HepG2 (cell line): ENCODE measurements at regions not wholly inside any gene's neighbourhood (a gene's known extent, or its start where the extent isn't known, plus 50 kb on each side); places are given as distances from the start of the nearest gene placed in this dataset.

Experiments
- FOXA3 ChIP-seq: IDR thresholded peaks from 2 replicates; pipeline ENCODE4 v1.6.1; 2016; ENCODE audit warnings: missing genetic modification reagents, missing compliant biosample characterization
- KDM6A ChIP-seq: IDR thresholded peaks from 2 replicates; pipeline ENCODE4 v1.6.1; 2016; ENCODE audit warnings: low read depth
- KLF16 ChIP-seq, 2 experiments: sonication (generic) in 1 of 2; formaldehyde crosslinking in 1 of 2; IDR thresholded peaks; 2 replicates each; pipeline versions ENCODE4 v1.6.1 to v1.8.0; 2016 to 2023; ENCODE audit warnings: missing genetic modification reagents in 2 of 2, missing compliant biosample characterization in 1 of 2
- KLF6 ChIP-seq: IDR thresholded peaks from 2 replicates; pipeline ENCODE4 v1.8.0; 2016; ENCODE audit warnings: missing biosample characterization, missing genetic modification reagents
- KMT2B ChIP-seq: IDR thresholded peaks from 2 replicates; pipeline ENCODE4 v1.6.1; 2016; ENCODE audit warnings: missing genetic modification reagents, missing compliant biosample characterization
- MAF1 ChIP-seq: sonication (generic); formaldehyde crosslinking; IDR thresholded peaks from 2 replicates; pipeline ENCODE4 v1.5.0; 2020; ENCODE audit warnings: missing genetic modification reagents, borderline replicate concordance
- MEIS1 ChIP-seq: sonication (generic); formaldehyde crosslinking; IDR thresholded peaks from 2 replicates; pipeline ENCODE4 v1.9.0; 2021; ENCODE audit warnings: mild to moderate bottlenecking, missing genetic modification reagents, moderate library complexity, borderline replicate concordance
- NFKB2 ChIP-seq: sonication (generic); formaldehyde crosslinking; IDR thresholded peaks from 2 replicates; pipeline ENCODE4 v1.4.0; 2020; ENCODE audit warnings: missing genetic modification reagents, borderline replicate concordance
- RAD51 ChIP-seq: fragments of 450-650 bp; IDR thresholded peaks from 2 replicates; pipeline ENCODE4 v1.6.1; 2016; ENCODE audit warnings: borderline replicate concordance
- SETDB1 ChIP-seq: sonication (generic); formaldehyde crosslinking; IDR thresholded peaks from 2 replicates; pipeline ENCODE4 v1.5.1; 2020; ENCODE audit warnings: missing genetic modification reagents, mild to moderate bottlenecking, borderline replicate concordance
- ZMYM3 ChIP-seq: sonication (generic); formaldehyde crosslinking; IDR thresholded peaks from 2 replicates; pipeline ENCODE4 v1.5.1; 2020; ENCODE audit warnings: mild to moderate bottlenecking, missing genetic modification reagents
- ZNF121 ChIP-seq: sonication (generic); formaldehyde crosslinking; IDR thresholded peaks from 2 replicates; pipeline ENCODE4 v1.5.0; 2020; ENCODE audit warnings: mild to moderate bottlenecking, missing genetic modification reagents
- ZNF607 ChIP-seq: sonication (generic); formaldehyde crosslinking; IDR thresholded peaks from 2 replicates; pipeline ENCODE4 v1.5.1; 2020; ENCODE audit warnings: missing genetic modification reagents, mild to moderate bottlenecking, borderline replicate concordance
- ZNF841 ChIP-seq: sonication (generic); formaldehyde crosslinking; IDR thresholded peaks from 2 replicates; pipeline ENCODE4 v1.8.1; 2023; ENCODE audit warnings: missing genetic modification reagents, borderline replicate concordance
- TF ChIP-seq, protein P1 (sequence below): sonication (generic); formaldehyde crosslinking; IDR thresholded peaks from 2 replicates; pipeline ENCODE4 v1.4.0; 2020; ENCODE audit warnings: mild to moderate bottlenecking, missing genetic modification reagents
- TF ChIP-seq, protein P2 (sequence below): sonication (generic); formaldehyde crosslinking; IDR thresholded peaks from 2 replicates; pipeline ENCODE4 v1.5.0; 2020; ENCODE audit warnings: mild to moderate bottlenecking, missing genetic modification reagents
- TF ChIP-seq, protein P3 (sequence below): sonication (generic); formaldehyde crosslinking; IDR thresholded peaks from 2 replicates; pipeline ENCODE4 v1.4.0; 2020; ENCODE audit warnings: missing genetic modification reagents
- TF ChIP-seq, protein P4 (sequence below): IDR thresholded peaks from 2 replicates; pipeline ENCODE4 v1.6.1; 2012; ENCODE audit warnings: inconsistent platforms
- TF ChIP-seq, protein P5 (sequence below): sonication (generic); formaldehyde crosslinking; IDR thresholded peaks from 2 replicates; pipeline ENCODE4 v1.4.0; 2020; ENCODE audit warnings: missing genetic modification reagents
- TF ChIP-seq, protein P6 (sequence below): sonication (generic); formaldehyde crosslinking; IDR thresholded peaks from 2 replicates; pipeline ENCODE4 v1.5.1; 2020; ENCODE audit warnings: missing genetic modification reagents, mild to moderate bottlenecking, borderline replicate concordance

DNA sequence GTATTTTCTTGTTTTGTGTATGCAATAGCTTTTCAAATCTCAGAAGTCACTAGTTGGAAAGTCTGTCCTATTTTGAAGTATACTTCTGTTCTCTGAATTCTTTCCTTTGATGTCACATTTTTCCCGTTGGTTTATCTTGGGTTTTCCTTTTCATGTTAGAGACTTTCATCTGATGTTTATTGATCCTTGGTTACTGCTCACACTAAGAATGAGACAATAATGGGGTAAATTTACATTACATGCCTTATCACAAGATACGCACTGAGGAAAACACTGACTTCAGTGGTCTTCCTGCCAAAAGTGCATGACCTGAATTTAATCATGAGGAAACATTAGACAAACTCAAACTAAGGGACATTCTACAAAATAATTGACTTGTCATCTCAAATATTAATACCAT, 63.5 kb upstream of the C1GALT1 start (continued):
- TF ChIP-seq KLF16 (CRISPR knock-in tag; IDR thresholded peaks at IDR 0.05) (0 out of 4 replicates have a peak, but pooled peaks of 1 of the 2 experiments have one; percentile 58), ZNF607 (CRISPR knock-in tag) (no peak), NFKB2 (CRISPR knock-in tag) (no peak), ZNF121 (no peak), SETDB1 (CRISPR knock-in tag) (no peak), FOXA3 (CRISPR knock-in tag) (peak; percentile 94), ZMYM3 (CRISPR knock-in tag) (no peak), MEIS1 (CRISPR knock-in tag) (no peak), KMT2B (CRISPR knock-in tag) (no peak), MAF1 (CRISPR knock-in tag) (no peak), ZNF841 (CRISPR knock-in tag) (no peak), RAD51 (no peak), KLF6 (CRISPR knock-in tag) (no peak), KDM6A (CRISPR knock-in tag) (no peak)
- TF ChIP-seq, protein P1, sequence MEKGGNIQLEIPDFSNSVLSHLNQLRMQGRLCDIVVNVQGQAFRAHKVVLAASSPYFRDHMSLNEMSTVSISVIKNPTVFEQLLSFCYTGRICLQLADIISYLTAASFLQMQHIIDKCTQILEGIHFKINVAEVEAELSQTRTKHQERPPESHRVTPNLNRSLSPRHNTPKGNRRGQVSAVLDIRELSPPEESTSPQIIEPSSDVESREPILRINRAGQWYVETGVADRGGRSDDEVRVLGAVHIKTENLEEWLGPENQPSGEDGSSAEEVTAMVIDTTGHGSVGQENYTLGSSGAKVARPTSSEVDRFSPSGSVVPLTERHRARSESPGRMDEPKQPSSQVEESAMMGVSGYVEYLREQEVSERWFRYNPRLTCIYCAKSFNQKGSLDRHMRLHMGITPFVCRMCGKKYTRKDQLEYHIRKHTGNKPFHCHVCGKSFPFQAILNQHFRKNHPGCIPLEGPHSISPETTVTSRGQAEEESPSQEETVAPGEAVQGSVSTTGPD (CRISPR knock-in tag), result no peak
- TF ChIP-seq, protein P2, sequence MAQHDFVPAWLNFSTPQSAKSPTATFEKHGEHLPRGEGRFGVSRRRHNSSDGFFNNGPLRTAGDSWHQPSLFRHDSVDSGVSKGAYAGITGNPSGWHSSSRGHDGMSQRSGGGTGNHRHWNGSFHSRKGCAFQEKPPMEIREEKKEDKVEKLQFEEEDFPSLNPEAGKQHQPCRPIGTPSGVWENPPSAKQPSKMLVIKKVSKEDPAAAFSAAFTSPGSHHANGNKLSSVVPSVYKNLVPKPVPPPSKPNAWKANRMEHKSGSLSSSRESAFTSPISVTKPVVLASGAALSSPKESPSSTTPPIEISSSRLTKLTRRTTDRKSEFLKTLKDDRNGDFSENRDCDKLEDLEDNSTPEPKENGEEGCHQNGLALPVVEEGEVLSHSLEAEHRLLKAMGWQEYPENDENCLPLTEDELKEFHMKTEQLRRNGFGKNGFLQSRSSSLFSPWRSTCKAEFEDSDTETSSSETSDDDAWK, result no peak
- TF ChIP-seq, protein P3, sequence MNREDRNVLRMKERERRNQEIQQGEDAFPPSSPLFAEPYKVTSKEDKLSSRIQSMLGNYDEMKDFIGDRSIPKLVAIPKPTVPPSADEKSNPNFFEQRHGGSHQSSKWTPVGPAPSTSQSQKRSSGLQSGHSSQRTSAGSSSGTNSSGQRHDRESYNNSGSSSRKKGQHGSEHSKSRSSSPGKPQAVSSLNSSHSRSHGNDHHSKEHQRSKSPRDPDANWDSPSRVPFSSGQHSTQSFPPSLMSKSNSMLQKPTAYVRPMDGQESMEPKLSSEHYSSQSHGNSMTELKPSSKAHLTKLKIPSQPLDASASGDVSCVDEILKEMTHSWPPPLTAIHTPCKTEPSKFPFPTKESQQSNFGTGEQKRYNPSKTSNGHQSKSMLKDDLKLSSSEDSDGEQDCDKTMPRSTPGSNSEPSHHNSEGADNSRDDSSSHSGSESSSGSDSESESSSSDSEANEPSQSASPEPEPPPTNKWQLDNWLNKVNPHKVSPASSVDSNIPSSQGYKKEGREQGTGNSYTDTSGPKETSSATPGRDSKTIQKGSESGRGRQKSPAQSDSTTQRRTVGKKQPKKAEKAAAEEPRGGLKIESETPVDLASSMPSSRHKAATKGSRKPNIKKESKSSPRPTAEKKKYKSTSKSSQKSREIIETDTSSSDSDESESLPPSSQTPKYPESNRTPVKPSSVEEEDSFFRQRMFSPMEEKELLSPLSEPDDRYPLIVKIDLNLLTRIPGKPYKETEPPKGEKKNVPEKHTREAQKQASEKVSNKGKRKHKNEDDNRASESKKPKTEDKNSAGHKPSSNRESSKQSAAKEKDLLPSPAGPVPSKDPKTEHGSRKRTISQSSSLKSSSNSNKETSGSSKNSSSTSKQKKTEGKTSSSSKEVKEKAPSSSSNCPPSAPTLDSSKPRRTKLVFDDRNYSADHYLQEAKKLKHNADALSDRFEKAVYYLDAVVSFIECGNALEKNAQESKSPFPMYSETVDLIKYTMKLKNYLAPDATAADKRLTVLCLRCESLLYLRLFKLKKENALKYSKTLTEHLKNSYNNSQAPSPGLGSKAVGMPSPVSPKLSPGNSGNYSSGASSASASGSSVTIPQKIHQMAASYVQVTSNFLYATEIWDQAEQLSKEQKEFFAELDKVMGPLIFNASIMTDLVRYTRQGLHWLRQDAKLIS, result no peak
- TF ChIP-seq, protein P4, sequence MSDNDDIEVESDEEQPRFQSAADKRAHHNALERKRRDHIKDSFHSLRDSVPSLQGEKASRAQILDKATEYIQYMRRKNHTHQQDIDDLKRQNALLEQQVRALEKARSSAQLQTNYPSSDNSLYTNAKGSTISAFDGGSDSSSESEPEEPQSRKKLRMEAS, result no peak
- TF ChIP-seq, protein P5, sequence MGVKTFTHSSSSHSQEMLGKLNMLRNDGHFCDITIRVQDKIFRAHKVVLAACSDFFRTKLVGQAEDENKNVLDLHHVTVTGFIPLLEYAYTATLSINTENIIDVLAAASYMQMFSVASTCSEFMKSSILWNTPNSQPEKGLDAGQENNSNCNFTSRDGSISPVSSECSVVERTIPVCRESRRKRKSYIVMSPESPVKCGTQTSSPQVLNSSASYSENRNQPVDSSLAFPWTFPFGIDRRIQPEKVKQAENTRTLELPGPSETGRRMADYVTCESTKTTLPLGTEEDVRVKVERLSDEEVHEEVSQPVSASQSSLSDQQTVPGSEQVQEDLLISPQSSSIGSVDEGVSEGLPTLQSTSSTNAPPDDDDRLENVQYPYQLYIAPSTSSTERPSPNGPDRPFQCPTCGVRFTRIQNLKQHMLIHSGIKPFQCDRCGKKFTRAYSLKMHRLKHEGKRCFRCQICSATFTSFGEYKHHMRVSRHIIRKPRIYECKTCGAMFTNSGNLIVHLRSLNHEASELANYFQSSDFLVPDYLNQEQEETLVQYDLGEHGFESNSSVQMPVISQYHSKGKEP (CRISPR knock-in tag), result no peak
- TF ChIP-seq, protein P6, sequence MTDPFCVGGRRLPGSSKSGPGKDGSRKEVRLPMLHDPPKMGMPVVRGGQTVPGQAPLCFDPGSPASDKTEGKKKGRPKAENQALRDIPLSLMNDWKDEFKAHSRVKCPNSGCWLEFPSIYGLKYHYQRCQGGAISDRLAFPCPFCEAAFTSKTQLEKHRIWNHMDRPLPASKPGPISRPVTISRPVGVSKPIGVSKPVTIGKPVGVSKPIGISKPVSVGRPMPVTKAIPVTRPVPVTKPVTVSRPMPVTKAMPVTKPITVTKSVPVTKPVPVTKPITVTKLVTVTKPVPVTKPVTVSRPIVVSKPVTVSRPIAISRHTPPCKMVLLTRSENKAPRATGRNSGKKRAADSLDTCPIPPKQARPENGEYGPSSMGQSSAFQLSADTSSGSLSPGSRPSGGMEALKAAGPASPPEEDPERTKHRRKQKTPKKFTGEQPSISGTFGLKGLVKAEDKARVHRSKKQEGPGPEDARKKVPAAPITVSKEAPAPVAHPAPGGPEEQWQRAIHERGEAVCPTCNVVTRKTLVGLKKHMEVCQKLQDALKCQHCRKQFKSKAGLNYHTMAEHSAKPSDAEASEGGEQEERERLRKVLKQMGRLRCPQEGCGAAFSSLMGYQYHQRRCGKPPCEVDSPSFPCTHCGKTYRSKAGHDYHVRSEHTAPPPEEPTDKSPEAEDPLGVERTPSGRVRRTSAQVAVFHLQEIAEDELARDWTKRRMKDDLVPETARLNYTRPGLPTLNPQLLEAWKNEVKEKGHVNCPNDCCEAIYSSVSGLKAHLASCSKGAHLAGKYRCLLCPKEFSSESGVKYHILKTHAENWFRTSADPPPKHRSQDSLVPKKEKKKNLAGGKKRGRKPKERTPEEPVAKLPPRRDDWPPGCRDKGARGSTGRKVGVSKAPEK (CRISPR knock-in tag), result no peak
